Thyroid gland (tissue), 4 donors: ENCODE measurements at regions not wholly inside any gene's neighbourhood (a gene's known extent, or its start where the extent isn't known, plus 50 kb on each side); places are given as distances from the start of the nearest gene placed in this dataset.
"Not testable (repeated sequence)": the region's sequence is repeated elsewhere in the genome, so short reads cannot be mapped to it uniquely, and the experiment has no call there.

Experiments
- POLR2A ChIP-seq, 2 donors: fragments of 450-650 bp; IDR thresholded peaks; one replicate each; pipeline ENCODE4 v1.6.1; 2017; ENCODE audit warnings: antibody characterized with exemption in 2 of 2, mild to moderate bottlenecking in 2 of 2, moderate library complexity in 1 of 2
- TF ChIP-seq, protein P1 (sequence below), 6 experiments: fragments of 200-600 bp in 3 of 6; fragments of 450-650 bp in 3 of 6; sonication (generic) in 3 of 6; IDR thresholded peaks; one replicate each; pipeline ENCODE4 v1.5.1; 2016 to 2019; ENCODE audit warnings: antibody characterized with exemption in 6 of 6, mild to moderate bottlenecking in 2 of 6, inconsistent platforms in 1 of 6, moderate library complexity in 1 of 6

DNA sequence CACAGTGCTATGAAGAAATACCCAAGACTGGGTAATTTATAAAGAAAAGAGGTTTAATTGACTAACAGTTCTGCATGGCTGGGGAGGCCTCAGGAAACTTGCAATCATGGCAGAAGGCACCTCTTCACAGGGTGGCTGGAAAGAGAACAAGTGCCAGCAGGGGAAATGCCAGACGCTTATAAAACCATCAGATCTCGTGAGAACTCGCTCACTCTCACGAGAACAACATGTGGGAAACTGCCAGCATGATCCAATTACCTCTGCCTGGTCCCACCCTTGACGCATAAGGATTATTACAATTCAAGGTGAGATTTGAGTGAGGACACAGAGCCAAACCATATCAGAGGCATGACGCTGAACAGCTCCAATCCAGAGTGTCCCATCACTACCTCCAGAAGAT lies 73.7 kb upstream of the RPL38 start:
- TF ChIP-seq, protein P1, sequence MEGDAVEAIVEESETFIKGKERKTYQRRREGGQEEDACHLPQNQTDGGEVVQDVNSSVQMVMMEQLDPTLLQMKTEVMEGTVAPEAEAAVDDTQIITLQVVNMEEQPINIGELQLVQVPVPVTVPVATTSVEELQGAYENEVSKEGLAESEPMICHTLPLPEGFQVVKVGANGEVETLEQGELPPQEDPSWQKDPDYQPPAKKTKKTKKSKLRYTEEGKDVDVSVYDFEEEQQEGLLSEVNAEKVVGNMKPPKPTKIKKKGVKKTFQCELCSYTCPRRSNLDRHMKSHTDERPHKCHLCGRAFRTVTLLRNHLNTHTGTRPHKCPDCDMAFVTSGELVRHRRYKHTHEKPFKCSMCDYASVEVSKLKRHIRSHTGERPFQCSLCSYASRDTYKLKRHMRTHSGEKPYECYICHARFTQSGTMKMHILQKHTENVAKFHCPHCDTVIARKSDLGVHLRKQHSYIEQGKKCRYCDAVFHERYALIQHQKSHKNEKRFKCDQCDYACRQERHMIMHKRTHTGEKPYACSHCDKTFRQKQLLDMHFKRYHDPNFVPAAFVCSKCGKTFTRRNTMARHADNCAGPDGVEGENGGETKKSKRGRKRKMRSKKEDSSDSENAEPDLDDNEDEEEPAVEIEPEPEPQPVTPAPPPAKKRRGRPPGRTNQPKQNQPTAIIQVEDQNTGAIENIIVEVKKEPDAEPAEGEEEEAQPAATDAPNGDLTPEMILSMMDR (IDR thresholded peaks at IDR 0.05) = not testable (repeated sequence)
- TF ChIP-seq POLR2A (IDR thresholded peaks at IDR 0.05) = not testable (repeated sequence)
